K562 (cell line): ENCODE measurements at regions not wholly inside any gene's neighbourhood (a gene's known extent, or its start where the extent isn't known, plus 50 kb on each side); places are given as distances from the start of the nearest gene placed in this dataset.

Experiments used
- CBFA2T3 ChIP-seq: fragments of 450-650 bp; IDR thresholded peaks from 2 replicates; pipeline ENCODE4 v1.6.1; 2017
- L3MBTL2 ChIP-seq: fragments of 450-650 bp; IDR thresholded peaks from 2 replicates; pipeline ENCODE4 v1.6.1; 2016; ENCODE audit warnings: mild to moderate bottlenecking, moderate library complexity
- MYNN ChIP-seq, 2 experiments: sonication (generic); formaldehyde crosslinking in 1 of 2; IDR thresholded peaks; 2 replicates each; pipeline versions ENCODE4 v1.5.0 to v1.6.1; 2016 to 2020; ENCODE audit warnings: antibody characterized with exemption in 1 of 2, missing genetic modification reagents in 1 of 2
- RCOR1 ChIP-seq, 2 experiments: IDR thresholded peaks; 2 replicates each; pipeline ENCODE4 v1.6.1; 2012; ENCODE audit warnings: low read depth in 2 of 2, low read length in 2 of 2, borderline replicate concordance in 1 of 2, improper control_type of control experiment in 1 of 2
- TBP ChIP-seq: optimal IDR thresholded peaks from 2 replicates; pipeline ENCODE3; 2011; ENCODE audit warnings: low read depth, low read length, improper control_type of control experiment
- TF ChIP-seq, protein P1 (sequence below), 2 experiments: fragments of 450-650 bp; formaldehyde crosslinking in 1 of 2; IDR thresholded peaks; 2 replicates each; pipeline versions ENCODE4 v1.4.0 to v1.6.1; 2014 to 2020; ENCODE audit warnings: mild to moderate bottlenecking in 2 of 2, borderline replicate concordance in 1 of 2, low read depth in 1 of 2
- TF ChIP-seq, protein P2 (sequence below): fragments of 450-650 bp; IDR thresholded peaks from 2 replicates; pipeline ENCODE4 v1.6.1; 2016; ENCODE audit warnings: borderline replicate concordance
- TF ChIP-seq, protein P3 (sequence below): fragments of 450-650 bp; IDR thresholded peaks from 2 replicates; pipeline ENCODE4 v1.6.1; 2017; ENCODE audit warnings: antibody characterized with exemption
- TF ChIP-seq, protein P4 (sequence below): IDR thresholded peaks from 2 replicates; pipeline ENCODE4 v1.6.1; 2016; ENCODE audit warnings: missing genetic modification characterization, missing compliant biosample characterization

DNA sequence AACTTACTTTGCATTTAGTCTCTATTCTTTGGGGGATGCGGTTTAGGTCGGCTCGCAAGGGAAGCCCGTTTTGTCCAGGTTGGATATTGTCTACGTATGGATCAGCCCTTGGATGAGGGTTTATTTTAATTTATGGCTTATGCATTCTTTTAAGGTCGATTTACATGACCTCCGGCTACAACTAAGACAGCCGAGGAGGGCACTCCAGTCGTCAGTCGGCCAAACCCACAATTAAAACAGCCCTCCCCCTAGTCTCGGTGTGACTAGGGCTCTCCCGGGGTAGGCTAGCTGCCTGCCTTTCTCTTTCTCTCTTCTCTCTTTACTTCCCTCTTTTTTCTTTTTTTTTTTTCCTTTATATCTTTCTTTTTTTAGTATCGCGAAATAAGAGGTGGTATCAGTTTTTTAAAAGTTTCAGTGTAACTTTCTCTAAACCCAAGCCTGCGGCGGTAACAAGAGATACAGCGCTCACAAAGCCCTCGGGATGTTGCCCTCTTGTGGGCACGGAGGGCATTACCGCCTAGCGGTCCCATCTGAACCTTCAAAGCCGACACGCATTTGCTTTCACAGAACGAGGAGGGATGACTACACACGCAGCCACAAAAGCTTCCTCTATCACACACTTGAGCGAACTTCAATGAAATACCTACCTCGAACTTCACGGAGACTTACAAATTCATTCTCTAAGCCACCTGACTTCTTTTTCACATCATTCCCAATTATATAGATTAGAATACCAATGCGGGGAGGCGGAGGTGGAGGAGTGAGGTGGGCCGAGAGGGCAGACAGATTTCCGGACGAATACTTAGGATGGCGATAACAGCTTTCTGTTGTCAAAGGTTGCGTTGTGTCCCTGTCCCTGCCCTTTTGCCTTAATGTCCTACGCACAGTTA, 132.3 kb upstream of the C11orf58 start (continued):
- TF ChIP-seq MYNN (IDR thresholded peaks at IDR 0.05) (peak; percentile 67; the same call in 1 of the 2 replicates), MYNN (CRISPR knock-in tag; IDR thresholded peaks at IDR 0.05) (no peak), RCOR1 (IDR thresholded peaks at IDR 0.05; ENCODE audit: borderline replicate concordance in 1 of 2, low read depth in 2 of 2, low read length in 2 of 2) (peak in 1 of 2 experiments; percentile 57; a peak in 1 of 4 replicates), L3MBTL2 (peak; percentile 44; the same call in 1 of the 2 replicates), CBFA2T3 (peak; percentile 43; the same call in 1 of the 2 replicates), TBP (peak; percentile 50)
- TF ChIP-seq, protein P1, sequence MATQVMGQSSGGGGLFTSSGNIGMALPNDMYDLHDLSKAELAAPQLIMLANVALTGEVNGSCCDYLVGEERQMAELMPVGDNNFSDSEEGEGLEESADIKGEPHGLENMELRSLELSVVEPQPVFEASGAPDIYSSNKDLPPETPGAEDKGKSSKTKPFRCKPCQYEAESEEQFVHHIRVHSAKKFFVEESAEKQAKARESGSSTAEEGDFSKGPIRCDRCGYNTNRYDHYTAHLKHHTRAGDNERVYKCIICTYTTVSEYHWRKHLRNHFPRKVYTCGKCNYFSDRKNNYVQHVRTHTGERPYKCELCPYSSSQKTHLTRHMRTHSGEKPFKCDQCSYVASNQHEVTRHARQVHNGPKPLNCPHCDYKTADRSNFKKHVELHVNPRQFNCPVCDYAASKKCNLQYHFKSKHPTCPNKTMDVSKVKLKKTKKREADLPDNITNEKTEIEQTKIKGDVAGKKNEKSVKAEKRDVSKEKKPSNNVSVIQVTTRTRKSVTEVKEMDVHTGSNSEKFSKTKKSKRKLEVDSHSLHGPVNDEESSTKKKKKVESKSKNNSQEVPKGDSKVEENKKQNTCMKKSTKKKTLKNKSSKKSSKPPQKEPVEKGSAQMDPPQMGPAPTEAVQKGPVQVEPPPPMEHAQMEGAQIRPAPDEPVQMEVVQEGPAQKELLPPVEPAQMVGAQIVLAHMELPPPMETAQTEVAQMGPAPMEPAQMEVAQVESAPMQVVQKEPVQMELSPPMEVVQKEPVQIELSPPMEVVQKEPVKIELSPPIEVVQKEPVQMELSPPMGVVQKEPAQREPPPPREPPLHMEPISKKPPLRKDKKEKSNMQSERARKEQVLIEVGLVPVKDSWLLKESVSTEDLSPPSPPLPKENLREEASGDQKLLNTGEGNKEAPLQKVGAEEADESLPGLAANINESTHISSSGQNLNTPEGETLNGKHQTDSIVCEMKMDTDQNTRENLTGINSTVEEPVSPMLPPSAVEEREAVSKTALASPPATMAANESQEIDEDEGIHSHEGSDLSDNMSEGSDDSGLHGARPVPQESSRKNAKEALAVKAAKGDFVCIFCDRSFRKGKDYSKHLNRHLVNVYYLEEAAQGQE (IDR thresholded peaks at IDR 0.05; ENCODE audit: borderline replicate concordance), result peak; percentile 77
- TF ChIP-seq, protein P1 (CRISPR knock-in tag; IDR thresholded peaks at IDR 0.05; ENCODE audit: low read depth), result no peak
- TF ChIP-seq, protein P2, sequence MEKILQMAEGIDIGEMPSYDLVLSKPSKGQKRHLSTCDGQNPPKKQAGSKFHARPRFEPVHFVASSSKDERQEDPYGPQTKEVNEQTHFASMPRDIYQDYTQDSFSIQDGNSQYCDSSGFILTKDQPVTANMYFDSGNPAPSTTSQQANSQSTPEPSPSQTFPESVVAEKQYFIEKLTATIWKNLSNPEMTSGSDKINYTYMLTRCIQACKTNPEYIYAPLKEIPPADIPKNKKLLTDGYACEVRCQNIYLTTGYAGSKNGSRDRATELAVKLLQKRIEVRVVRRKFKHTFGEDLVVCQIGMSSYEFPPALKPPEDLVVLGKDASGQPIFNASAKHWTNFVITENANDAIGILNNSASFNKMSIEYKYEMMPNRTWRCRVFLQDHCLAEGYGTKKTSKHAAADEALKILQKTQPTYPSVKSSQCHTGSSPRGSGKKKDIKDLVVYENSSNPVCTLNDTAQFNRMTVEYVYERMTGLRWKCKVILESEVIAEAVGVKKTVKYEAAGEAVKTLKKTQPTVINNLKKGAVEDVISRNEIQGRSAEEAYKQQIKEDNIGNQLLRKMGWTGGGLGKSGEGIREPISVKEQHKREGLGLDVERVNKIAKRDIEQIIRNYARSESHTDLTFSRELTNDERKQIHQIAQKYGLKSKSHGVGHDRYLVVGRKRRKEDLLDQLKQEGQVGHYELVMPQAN, result peak; percentile 53; the same call in 1 of the 2 replicates
- TF ChIP-seq, protein P3, sequence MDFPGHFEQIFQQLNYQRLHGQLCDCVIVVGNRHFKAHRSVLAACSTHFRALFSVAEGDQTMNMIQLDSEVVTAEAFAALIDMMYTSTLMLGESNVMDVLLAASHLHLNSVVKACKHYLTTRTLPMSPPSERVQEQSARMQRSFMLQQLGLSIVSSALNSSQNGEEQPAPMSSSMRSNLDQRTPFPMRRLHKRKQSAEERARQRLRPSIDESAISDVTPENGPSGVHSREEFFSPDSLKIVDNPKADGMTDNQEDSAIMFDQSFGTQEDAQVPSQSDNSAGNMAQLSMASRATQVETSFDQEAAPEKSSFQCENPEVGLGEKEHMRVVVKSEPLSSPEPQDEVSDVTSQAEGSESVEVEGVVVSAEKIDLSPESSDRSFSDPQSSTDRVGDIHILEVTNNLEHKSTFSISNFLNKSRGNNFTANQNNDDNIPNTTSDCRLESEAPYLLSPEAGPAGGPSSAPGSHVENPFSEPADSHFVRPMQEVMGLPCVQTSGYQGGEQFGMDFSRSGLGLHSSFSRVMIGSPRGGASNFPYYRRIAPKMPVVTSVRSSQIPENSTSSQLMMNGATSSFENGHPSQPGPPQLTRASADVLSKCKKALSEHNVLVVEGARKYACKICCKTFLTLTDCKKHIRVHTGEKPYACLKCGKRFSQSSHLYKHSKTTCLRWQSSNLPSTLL, result 0 out of 2 replicates have a peak, but pooled peaks have one; percentile 33
- TF ChIP-seq, protein P4, sequence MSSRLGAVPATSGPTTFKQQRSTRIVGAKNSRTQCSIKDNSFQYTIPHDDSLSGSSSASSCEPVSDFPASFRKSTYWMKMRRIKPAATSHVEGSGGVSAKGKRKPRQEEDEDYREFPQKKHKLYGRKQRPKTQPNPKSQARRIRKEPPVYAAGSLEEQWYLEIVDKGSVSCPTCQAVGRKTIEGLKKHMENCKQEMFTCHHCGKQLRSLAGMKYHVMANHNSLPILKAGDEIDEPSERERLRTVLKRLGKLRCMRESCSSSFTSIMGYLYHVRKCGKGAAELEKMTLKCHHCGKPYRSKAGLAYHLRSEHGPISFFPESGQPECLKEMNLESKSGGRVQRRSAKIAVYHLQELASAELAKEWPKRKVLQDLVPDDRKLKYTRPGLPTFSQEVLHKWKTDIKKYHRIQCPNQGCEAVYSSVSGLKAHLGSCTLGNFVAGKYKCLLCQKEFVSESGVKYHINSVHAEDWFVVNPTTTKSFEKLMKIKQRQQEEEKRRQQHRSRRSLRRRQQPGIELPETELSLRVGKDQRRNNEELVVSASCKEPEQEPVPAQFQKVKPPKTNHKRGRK (tag), result peak; percentile 90
